ENCODE measurements at regions not wholly inside any gene's neighbourhood (a gene's known extent, or its start where the extent isn't known, plus 50 kb on each side); places are given as distances from the start of the nearest gene placed in this dataset.
A peak's percentile ranks its signal among the peaks of the same experiment; 100 is the strongest.

DNA sequence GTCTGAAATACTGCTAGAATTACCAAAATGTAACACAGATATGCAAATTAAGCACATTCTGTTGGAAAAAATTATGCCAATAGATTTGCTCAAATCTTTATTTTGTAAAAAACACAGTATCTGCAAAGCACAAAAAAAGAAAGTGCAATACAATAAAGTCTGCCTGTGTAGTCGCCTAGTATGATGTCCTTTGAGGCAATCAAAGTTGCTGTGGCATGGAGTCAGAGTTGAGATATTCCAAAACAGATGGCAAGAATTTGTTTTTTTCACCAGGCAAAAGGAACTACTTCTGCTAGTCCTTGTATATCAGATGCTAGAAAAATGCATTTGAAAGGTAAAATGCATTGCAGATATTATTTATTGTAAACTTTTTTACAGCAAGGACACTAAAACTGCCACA, 531.3 kb upstream of the TMEFF2 start:
- no peak for DNase-seq (ENCODE audit: low spot score)
- H4K20me1 ChIP-seq (ENCODE audit: insufficient read depth, poor library complexity, severe bottlenecking) = no peaks in the 10 kb centered on the region
- H3K9me3 ChIP-seq (ENCODE audit: low read depth) = no peaks in the 10 kb centered on the region
- no peaks in the 10 kb centered on the region for H3K9me2 ChIP-seq (replicated peaks; ENCODE audit: insufficient read depth)
- no peaks in the 10 kb centered on the region for H3K4me1 ChIP-seq (ENCODE audit: insufficient read depth)
- H3K36me3 ChIP-seq (replicated peaks; ENCODE audit: insufficient read depth, low read depth) = no peaks in the 10 kb centered on the region
- 76% methylated on average over 1 of the region's 1 CpG for WGBS (ENCODE audit: low lambda C conversion rate, missing lambda C conversion rate)
- no peaks in the 10 kb centered on the region for H3K79me2 ChIP-seq
- no peak overlapping the region for H3K4me3 ChIP-seq
- H3K27ac ChIP-seq = no peak overlapping the region
- H3K27me3 ChIP-seq = no peaks in the 10 kb centered on the region
- H2AFZ ChIP-seq = no peak overlapping the region
- no peak overlapping the region for H3K4me2 ChIP-seq
- no peak for TF ChIP-seq EZH2 (IDR thresholded peaks at IDR 0.05; ENCODE audit: borderline replicate concordance)
- TF ChIP-seq, protein P1, sequence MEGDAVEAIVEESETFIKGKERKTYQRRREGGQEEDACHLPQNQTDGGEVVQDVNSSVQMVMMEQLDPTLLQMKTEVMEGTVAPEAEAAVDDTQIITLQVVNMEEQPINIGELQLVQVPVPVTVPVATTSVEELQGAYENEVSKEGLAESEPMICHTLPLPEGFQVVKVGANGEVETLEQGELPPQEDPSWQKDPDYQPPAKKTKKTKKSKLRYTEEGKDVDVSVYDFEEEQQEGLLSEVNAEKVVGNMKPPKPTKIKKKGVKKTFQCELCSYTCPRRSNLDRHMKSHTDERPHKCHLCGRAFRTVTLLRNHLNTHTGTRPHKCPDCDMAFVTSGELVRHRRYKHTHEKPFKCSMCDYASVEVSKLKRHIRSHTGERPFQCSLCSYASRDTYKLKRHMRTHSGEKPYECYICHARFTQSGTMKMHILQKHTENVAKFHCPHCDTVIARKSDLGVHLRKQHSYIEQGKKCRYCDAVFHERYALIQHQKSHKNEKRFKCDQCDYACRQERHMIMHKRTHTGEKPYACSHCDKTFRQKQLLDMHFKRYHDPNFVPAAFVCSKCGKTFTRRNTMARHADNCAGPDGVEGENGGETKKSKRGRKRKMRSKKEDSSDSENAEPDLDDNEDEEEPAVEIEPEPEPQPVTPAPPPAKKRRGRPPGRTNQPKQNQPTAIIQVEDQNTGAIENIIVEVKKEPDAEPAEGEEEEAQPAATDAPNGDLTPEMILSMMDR (IDR thresholded peaks at IDR 0.05; ENCODE audit: poor library complexity) = no peak
- no peak for TF ChIP-seq EZH2phosphoT487 (IDR thresholded peaks at IDR 0.05; ENCODE audit: low read depth, severe bottlenecking, unreplicated experiment)

DNA sequence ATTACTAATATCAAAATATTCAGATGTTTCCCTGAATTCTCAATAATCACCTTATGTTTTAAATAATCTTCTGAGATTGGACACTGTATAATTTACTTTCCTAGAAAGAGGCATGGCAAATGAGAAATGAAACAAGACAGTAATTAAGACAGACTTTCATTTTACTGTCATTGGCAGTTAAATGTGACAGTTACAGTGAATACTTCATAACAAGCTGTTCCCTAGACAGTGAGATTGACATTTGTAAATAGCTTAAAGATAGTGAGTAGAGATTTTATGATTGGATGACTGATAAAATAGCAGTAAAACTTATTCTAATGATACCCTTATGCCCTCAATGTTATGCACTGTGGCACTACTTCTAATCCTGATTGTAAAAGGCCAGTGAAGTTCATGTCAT, 524.9 kb upstream of the TMEFF2 start:
- no peak overlapping the region for H3K4me3 ChIP-seq
- no peaks in the 10 kb centered on the region for H3K27me3 ChIP-seq
- no peaks in the 10 kb centered on the region for H3K4me1 ChIP-seq (ENCODE audit: insufficient read depth)
- no peak overlapping the region for H3K4me2 ChIP-seq
- H3K9me2 ChIP-seq (replicated peaks; ENCODE audit: insufficient read depth) = no peaks in the 10 kb centered on the region
- H3K36me3 ChIP-seq (replicated peaks; ENCODE audit: insufficient read depth, low read depth) = no peaks in the 10 kb centered on the region
- no peak for TF ChIP-seq EZH2 (IDR thresholded peaks at IDR 0.05; ENCODE audit: borderline replicate concordance)
- no peak for TF ChIP-seq EZH2phosphoT487 (IDR thresholded peaks at IDR 0.05; ENCODE audit: low read depth, severe bottlenecking, unreplicated experiment)
- TF ChIP-seq, protein P1 (IDR thresholded peaks at IDR 0.05; ENCODE audit: poor library complexity) = no peak
- no peak overlapping the region for H3K27ac ChIP-seq
- no peak for DNase-seq (ENCODE audit: low spot score)
- no peaks in the 10 kb centered on the region for H3K9me3 ChIP-seq (ENCODE audit: low read depth)
- no peak overlapping the region for H2AFZ ChIP-seq
- H3K79me2 ChIP-seq = no peaks in the 10 kb centered on the region
- H4K20me1 ChIP-seq (ENCODE audit: insufficient read depth, poor library complexity, severe bottlenecking) = no peaks in the 10 kb centered on the region

DNA sequence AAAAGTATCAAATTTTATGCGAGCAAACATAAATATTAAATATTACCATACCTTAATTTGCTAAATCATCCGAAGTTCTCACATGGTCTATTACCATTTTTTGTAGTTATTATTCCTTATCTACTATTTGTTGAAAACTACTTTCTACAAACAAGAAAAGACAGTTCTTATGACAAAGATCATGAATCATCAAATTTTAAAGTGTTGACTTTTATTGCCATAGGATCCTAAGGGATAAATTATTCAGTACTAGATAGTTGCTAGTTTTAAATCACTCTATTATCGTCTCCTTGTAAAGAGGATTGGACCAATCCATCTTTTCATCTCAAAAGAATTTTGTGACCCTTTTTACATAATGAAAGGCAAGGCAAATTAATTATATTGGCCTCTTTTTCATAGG, 523.6 kb upstream of the TMEFF2 start:
- Histone ChIP-seq H3K9me2 (replicated peaks; ENCODE audit: insufficient read depth) (no peaks in the 10 kb centered on the region), H3K79me2 (no peaks in the 10 kb centered on the region), H3K27ac (no peak overlapping the region), H3K27me3 (no peaks in the 10 kb centered on the region), H4K20me1 (ENCODE audit: insufficient read depth, poor library complexity, severe bottlenecking) (no peaks in the 10 kb centered on the region), H3K4me3 (no peak overlapping the region), H2AFZ (no peak overlapping the region), H3K4me1 (ENCODE audit: insufficient read depth) (no peaks in the 10 kb centered on the region), H3K36me3 (replicated peaks; ENCODE audit: insufficient read depth, low read depth) (no peaks in the 10 kb centered on the region), H3K4me2 (no peak overlapping the region), H3K9me3 (ENCODE audit: low read depth) (no peaks in the 10 kb centered on the region)
- 94% methylated on average over 3 of the region's 3 CpGs for WGBS (ENCODE audit: low lambda C conversion rate, missing lambda C conversion rate)
- TF ChIP-seq EZH2 (IDR thresholded peaks at IDR 0.05; ENCODE audit: borderline replicate concordance) = no peak
- TF ChIP-seq, protein P1 (IDR thresholded peaks at IDR 0.05; ENCODE audit: poor library complexity) = no peak
- TF ChIP-seq EZH2phosphoT487 (IDR thresholded peaks at IDR 0.05; ENCODE audit: low read depth, severe bottlenecking, unreplicated experiment) = no peak
- no peak for DNase-seq (ENCODE audit: low spot score)

DNA sequence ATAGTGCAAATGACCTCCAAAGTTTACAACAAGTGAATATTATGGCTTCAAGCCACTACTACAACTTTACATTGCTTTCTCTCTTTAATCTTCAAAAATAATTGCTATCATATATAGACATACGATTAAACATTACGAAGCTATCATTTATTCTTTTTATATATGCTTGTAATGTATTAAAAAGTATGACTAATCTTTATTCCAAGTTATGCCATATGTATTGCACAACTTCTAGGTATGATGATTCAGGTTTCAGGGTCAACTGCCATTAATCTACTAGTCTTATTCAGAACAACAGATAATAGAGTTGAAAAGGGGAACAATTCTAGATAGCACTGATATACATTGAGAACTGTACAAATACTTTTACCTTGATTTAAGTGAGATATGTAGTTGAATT, 506.2 kb upstream of the TMEFF2 start:
- Histone ChIP-seq H3K4me3 (peak overlapping the region; percentile 8), H3K27ac (no peak overlapping the region), H3K4me2 (no peak overlapping the region), H3K79me2 (no peaks in the 10 kb centered on the region), H3K36me3 (replicated peaks; ENCODE audit: insufficient read depth, low read depth) (no peaks in the 10 kb centered on the region), H3K27me3 (no peaks in the 10 kb centered on the region), H3K9me2 (replicated peaks; ENCODE audit: insufficient read depth) (no peaks in the 10 kb centered on the region), H2AFZ (no peak overlapping the region), H3K4me1 (ENCODE audit: insufficient read depth) (no peaks in the 10 kb centered on the region), H3K9me3 (ENCODE audit: low read depth) (no peaks in the 10 kb centered on the region), H4K20me1 (ENCODE audit: insufficient read depth, poor library complexity, severe bottlenecking) (no peaks in the 10 kb centered on the region)
- 72% methylated on average over 2 of the region's 2 CpGs for WGBS (ENCODE audit: low lambda C conversion rate, missing lambda C conversion rate)
- DNase-seq (ENCODE audit: low spot score) = no peak
- TF ChIP-seq, protein P1 (IDR thresholded peaks at IDR 0.05; ENCODE audit: poor library complexity) = no peak
- no peak for TF ChIP-seq EZH2phosphoT487 (IDR thresholded peaks at IDR 0.05; ENCODE audit: low read depth, severe bottlenecking, unreplicated experiment)
- no peak for TF ChIP-seq EZH2 (IDR thresholded peaks at IDR 0.05; ENCODE audit: borderline replicate concordance)

All from hepatocyte (in vitro differentiated cells).